Activated CD4-positive, alpha-beta memory T cell treated with anti-CD3 and anti-CD28 coated beads for 36 hours (primary cell): ENCODE measurements at regions not wholly inside any gene's neighbourhood (a gene's known extent, or its start where the extent isn't known, plus 50 kb on each side); places are given as distances from the start of the nearest gene placed in this dataset.
A peak's percentile ranks its signal among the peaks of the same experiment; 100 is the strongest.

ENCODE experiments used
- CTCF ChIA-PET: fragments of 350-600 bp; sonication (Branson Sonifier 250); formaldehyde crosslinking; loops from one replicate; lab custom pipeline; 2021; ENCODE audit warnings: antibody characterized with exemption, inconsistent platforms; lab: Charles Lee
- POLR2A ChIA-PET: fragments of 350-600 bp; sonication (Branson Sonifier 250); formaldehyde crosslinking; loops from one replicate; lab custom pipeline; 2021; ENCODE audit warnings: antibody characterized with exemption; lab: Charles Lee
- DNase-seq: peaks from one replicate; pipeline ENCODE4 v3.0.0-alpha.2; 2020
- H3K27ac Mint-ChIP-seq: one replicate; pipeline ENCODE4 v1.8.0; 2021; ENCODE audit warnings: mixed read lengths
- H3K27me3 Mint-ChIP-seq: one replicate; pipeline ENCODE4 v1.8.0; 2021; ENCODE audit warnings: mixed read lengths
- H3K36me3 Mint-ChIP-seq: one replicate; pipeline ENCODE4 v1.8.0; 2021; ENCODE audit warnings: mixed read lengths
- H3K4me1 Mint-ChIP-seq: one replicate; pipeline ENCODE4 v1.8.0; 2021; ENCODE audit warnings: low read depth, mixed read lengths
- H3K4me3 Mint-ChIP-seq: one replicate; pipeline ENCODE4 v1.8.0; 2021; ENCODE audit warnings: mild to moderate bottlenecking, mixed read lengths
- H3K9me3 Mint-ChIP-seq: one replicate; pipeline ENCODE4 v1.8.0; 2021; ENCODE audit warnings: mixed read lengths
- intact Hi-C: fragments of 100-400 bp; cut with micrococcal nuclease; formaldehyde crosslinking; loops from one replicate; pipeline ENCODE4 v1.15.1; 2023

DNA sequence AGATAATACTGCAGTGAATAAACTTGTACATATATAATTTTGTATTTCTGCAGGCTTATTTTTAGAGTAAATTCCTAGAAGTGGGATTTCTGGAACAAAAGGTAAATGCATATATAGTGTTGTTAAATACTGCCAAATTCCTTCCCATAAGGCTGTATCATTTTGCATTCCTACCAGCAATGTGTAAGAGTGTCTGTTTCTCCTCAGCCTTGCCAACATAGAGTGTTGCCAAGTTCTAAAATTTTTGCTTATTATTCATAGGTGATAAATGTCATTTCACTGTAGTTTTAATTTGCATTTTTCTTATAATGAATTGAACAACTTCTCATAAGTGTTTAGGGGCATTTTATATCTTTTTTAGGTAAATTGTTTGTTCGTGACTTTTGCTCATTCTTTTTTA lies 174.2 kb upstream of the ZBED5 start:
- H3K27me3 Mint-ChIP-seq: peaks cover 2% of the 10 kb centered on the region
- CTCF ChIA-PET: interaction anchor here (0.6 to 3.1 kb wide), 3 partner anchors 8 to 756 kb away, joined by 3 to 11 read pairs (median 6); no protein-coding TSS in a partner anchor

GRCh38 chr11:11029027-11029426 lies 171.2 kb upstream of the ZBED5 start:
- DNase-seq: no peak

More for the DNA sequence above, 174.2 kb upstream of the ZBED5 start:
- no peaks in the 10 kb centered on the region for H3K9me3 Mint-ChIP-seq
- POLR2A ChIA-PET: no interaction called here
- no peak for DNase-seq
- intact Hi-C loops: no loop called here
- peaks cover 2% of the 10 kb centered on the region for H3K4me1 Mint-ChIP-seq
- H3K27ac Mint-ChIP-seq: no peak overlapping the region
- H3K4me3 Mint-ChIP-seq: no peak overlapping the region
- H3K36me3 Mint-ChIP-seq: no peaks in the 10 kb centered on the region

DNA sequence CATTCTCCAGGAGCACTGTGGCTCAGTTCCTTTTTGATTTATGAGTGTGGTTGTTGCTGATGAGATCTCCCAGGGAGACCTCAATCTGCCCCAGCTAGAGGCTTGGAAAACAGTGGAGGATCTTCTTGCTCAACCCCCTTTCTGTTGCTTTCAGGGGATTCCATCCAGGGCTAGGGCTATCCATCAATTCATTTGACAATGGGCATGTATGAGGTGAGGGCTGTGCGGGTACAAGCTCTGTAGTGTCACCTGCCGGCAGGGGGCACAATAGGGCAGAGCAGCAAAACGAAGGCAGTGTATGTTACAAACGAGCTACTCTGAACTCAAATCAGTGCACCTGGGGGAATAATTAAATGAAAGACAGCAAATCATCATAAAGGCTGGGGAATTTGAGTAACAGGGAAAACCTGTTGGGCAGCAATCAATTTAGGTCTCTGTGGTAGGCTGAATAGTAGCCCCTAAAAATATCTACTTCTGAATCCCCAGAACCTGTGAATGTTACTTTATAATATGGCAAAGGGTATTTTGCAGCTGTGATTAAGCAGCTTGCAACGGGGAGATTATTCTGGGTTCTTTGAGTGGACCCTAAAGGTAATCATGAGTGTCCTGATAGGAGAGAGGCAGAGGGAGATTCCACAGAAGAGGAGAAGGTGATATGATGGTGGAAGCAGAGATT lies 170.3 kb upstream of the ZBED5 start:
- intact Hi-C loops: loop anchor here (1.0 to 2.0 kb wide), 3 partner anchors 129 to 759 kb away; no protein-coding TSS in a partner anchor
- Mint-ChIP-seq H3K9me3 (no peaks in the 10 kb centered on the region), H3K27me3 (no peaks in the 10 kb centered on the region), H3K36me3 (no peaks in the 10 kb centered on the region), H3K4me1 (no peaks in the 10 kb centered on the region), H3K27ac (no peak overlapping the region), H3K4me3 (no peak overlapping the region)
- CTCF ChIA-PET: interaction anchor here (0.5 to 7.7 kb wide), 61 partner anchors 9 to 1016 kb away, joined by 3 to 101 read pairs (median 4); no protein-coding TSS in a partner anchor
- DNase-seq: peak; percentile 83
- POLR2A ChIA-PET: no interaction called here

More at GRCh38 chr11:11029027-11029426, 171.2 kb upstream of the ZBED5 start:
- ChIA-PET CTCF (interaction anchor here (0.8 to 7.7 kb wide), 22 partner anchors 10 to 844 kb away, joined by 3 to 101 read pairs (median 6); no protein-coding TSS in a partner anchor), POLR2A (no interaction called here)
- Mint-ChIP-seq H3K27me3 (no peaks in the 10 kb centered on the region), H3K27ac (no peak overlapping the region), H3K4me1 (no peaks in the 10 kb centered on the region), H3K4me3 (no peak overlapping the region), H3K9me3 (no peaks in the 10 kb centered on the region), H3K36me3 (no peaks in the 10 kb centered on the region)
- intact Hi-C loops: loop anchor here (2.0 kb wide), 2 partner anchors 128 to 758 kb away; no protein-coding TSS in a partner anchor

GRCh38 chr11:11027288-11027687 lies 169.4 kb upstream of the ZBED5 start:
- H3K4me1 Mint-ChIP-seq: no peaks in the 10 kb centered on the region
- H3K4me3 Mint-ChIP-seq: no peak overlapping the region
- no peaks in the 10 kb centered on the region for H3K36me3 Mint-ChIP-seq
- intact Hi-C loops: no loop called here
- ChIA-PET CTCF (interaction anchor here (1.0 to 7.7 kb wide), 29 partner anchors 8 to 765 kb away, joined by 3 to 101 read pairs (median 6); no protein-coding TSS in a partner anchor), POLR2A (no interaction called here)
- no peaks in the 10 kb centered on the region for H3K9me3 Mint-ChIP-seq
- H3K27ac Mint-ChIP-seq: no peak overlapping the region
- no peaks in the 10 kb centered on the region for H3K27me3 Mint-ChIP-seq
- DNase-seq: no peak

DNA sequence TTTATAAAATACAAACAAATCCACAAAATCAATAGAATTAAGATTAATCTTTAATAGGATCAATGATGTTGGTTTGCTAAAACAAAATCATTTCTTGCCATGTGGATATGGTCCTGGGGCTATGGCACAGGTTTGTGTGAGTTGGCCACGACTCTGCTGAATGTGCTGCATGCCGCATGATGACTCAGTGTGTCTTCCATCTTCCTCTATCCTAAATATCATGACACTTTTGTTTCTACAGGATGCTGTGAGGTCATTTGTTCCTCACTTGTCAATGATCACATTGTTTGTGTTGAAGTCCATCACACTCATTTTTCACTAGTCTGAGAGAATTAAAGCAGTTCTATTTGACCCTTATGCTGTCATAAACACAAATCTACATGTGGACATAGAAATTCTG lies 167.2 kb upstream of the ZBED5 start:
- intact Hi-C loops: no loop called here

DNA sequence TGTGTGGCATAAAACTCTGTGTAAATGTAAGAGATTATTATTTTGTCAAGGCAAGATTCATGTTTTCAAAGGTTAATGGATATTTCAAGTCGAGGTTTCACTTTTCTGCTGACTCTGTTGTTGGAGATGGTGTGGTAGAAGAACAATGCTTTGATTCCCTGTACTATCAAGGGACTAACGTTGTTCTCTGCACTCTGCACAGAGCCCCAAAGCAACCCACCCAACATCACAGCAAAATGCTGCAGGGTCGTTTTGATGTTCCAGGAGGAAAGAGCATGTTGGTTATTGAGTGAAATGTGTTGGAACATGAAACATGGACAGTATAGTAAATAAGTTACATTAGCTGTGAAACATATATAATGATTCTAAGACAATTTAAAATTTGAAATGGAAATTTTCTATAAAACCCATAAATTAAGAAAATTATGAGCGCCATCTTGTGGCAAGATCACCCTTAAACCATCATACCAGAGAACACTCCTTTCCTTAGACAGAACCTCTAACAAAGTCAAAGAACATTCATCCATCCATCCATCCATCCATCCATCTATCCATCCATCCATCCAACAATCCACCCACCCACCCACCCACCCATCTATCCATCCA lies 164.4 kb upstream of the ZBED5 start:
- no peak for DNase-seq
- intact Hi-C loops: loop anchor here (1.0 kb wide), 2 partner anchors 89 to 230 kb away; no protein-coding TSS in a partner anchor
- no peak overlapping the region for H3K27ac Mint-ChIP-seq
- ChIA-PET CTCF (interaction anchor here (0.7 to 7.4 kb wide), 12 partner anchors 16 to 1425 kb away, joined by 3 to 83 read pairs (median 4); partner anchors contain the start of gene EIF4G2), POLR2A (no interaction called here)
- no peaks in the 10 kb centered on the region for H3K27me3 Mint-ChIP-seq
- no peaks in the 10 kb centered on the region for H3K9me3 Mint-ChIP-seq
- H3K4me3 Mint-ChIP-seq: no peak overlapping the region
- no peaks in the 10 kb centered on the region for H3K36me3 Mint-ChIP-seq
- no peaks in the 10 kb centered on the region for H3K4me1 Mint-ChIP-seq

More for the DNA sequence above, 167.2 kb upstream of the ZBED5 start:
- ChIA-PET CTCF (interaction anchor here (0.8 to 7.7 kb wide), 7 partner anchors 9 to 761 kb away, joined by 3 to 101 read pairs (median 11); no protein-coding TSS in a partner anchor), POLR2A (no interaction called here)
- no peak for DNase-seq
- Mint-ChIP-seq H3K27me3 (no peaks in the 10 kb centered on the region), H3K36me3 (no peaks in the 10 kb centered on the region), H3K9me3 (no peaks in the 10 kb centered on the region), H3K4me3 (no peak overlapping the region), H3K27ac (no peak overlapping the region), H3K4me1 (no peaks in the 10 kb centered on the region)

DNA sequence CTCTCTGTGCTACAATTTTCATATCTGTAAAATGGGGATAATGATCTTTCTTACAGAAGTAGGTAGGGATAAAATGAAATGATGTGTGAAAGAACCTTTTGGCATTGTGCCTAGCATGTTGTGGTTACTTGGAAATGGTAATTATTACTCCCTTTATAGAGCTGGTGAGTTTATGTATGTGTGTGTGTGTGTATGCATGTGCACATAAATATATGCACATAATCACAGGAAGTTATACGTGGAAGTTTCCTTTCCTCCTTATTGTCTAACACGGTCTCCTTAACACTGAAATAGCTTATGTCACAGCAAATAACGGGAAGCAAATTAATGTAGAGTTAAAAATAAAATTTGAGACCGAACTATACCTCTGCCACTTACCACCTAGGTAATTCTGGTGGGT lies 163.7 kb upstream of the ZBED5 start:
- CTCF ChIA-PET: interaction anchor here (0.7 to 2.3 kb wide), 14 partner anchors 14 to 1424 kb away, joined by 3 to 49 read pairs (median 4); partner anchors contain the start of gene EIF4G2
- no peak overlapping the region for H3K27ac Mint-ChIP-seq
- no peak overlapping the region for H3K4me3 Mint-ChIP-seq
- H3K9me3 Mint-ChIP-seq: no peaks in the 10 kb centered on the region
- no peaks in the 10 kb centered on the region for H3K36me3 Mint-ChIP-seq
- no peaks in the 10 kb centered on the region for H3K27me3 Mint-ChIP-seq
- no peaks in the 10 kb centered on the region for H3K4me1 Mint-ChIP-seq
- DNase-seq: no peak
- intact Hi-C loops: no loop called here
- POLR2A ChIA-PET: no interaction called here

- Mint-ChIP-seq H3K9me3 (no peaks in the 10 kb centered on the region), H3K4me3 (no peak overlapping the region), H3K27me3 (no peaks in the 10 kb centered on the region), H3K36me3 (no peaks in the 10 kb centered on the region), H3K4me1 (no peaks in the 10 kb centered on the region), H3K27ac (no peak overlapping the region)
- no peak for DNase-seq
- ChIA-PET CTCF (interaction anchor here (0.6 to 2.3 kb wide), 12 partner anchors 13 to 766 kb away, joined by 3 to 49 read pairs (median 4); no protein-coding TSS in a partner anchor), POLR2A (interaction anchor here (1.0 kb wide), 1 partner anchor 228 kb away, joined by 4 read pairs; no protein-coding TSS in a partner anchor)
- intact Hi-C loops: no loop called here
Observed at GRCh38 chr11:11020747-11021149, 162.9 kb upstream of the ZBED5 start.

DNA sequence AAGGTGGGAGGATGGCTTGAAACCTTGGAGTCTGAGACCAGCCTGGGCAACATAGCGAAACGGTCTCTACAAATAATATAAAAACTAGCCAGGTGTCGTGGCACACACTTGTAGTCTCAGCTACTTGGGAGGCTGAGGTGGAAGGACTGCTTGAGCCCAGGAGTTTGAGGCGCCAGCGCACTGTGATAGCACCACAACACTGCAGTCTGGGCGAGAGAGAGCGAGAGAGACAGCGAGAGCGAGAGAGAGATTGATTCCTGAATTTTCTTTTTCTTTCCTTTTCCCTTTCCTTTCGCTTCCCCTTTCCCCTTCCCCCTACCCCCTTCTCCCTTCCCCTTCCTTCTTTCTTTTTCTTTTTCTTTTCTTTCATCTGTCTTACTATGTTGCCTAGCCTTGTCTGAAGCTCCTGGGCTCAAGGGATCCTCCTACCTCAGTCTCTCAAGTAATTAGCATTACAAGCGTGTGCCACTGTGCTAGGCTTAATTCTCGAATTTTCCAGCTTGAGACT lies 162.4 kb upstream of the ZBED5 start:
- intact Hi-C loops: no loop called here
- Mint-ChIP-seq H3K9me3 (no peaks in the 10 kb centered on the region), H3K27ac (no peak overlapping the region), H3K4me3 (no peak overlapping the region), H3K27me3 (no peaks in the 10 kb centered on the region), H3K4me1 (no peaks in the 10 kb centered on the region), H3K36me3 (no peaks in the 10 kb centered on the region)
- POLR2A ChIA-PET: interaction anchor here (1.0 kb wide), 1 partner anchor 227 kb away, joined by 4 read pairs; no protein-coding TSS in a partner anchor
- no peak for DNase-seq
- CTCF ChIA-PET: interaction anchor here (0.6 to 2.3 kb wide), 8 partner anchors 16 to 231 kb away, joined by 3 to 49 read pairs (median 4); no protein-coding TSS in a partner anchor

DNA sequence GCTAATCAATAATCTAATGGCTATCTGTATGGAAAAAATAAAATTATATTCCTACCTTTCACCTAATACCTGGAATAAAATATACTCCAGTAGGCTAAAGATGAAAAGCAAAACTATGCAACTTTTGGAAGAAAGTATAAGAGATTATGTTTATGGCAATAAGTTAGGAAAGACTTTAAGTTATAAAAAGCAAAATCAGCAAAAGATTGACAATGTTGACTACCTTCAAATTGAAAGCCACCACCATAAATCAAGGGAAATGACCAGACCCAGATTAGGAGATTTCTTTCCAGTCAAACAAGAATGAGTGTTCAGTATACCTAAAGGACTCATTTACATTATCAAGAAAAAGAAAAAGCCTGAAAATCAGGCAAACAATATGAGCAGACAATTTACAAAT lies 159.1 kb upstream of the ZBED5 start:
- intact Hi-C loops: no loop called here
- Mint-ChIP-seq H3K27ac (no peak overlapping the region), H3K4me3 (no peak overlapping the region), H3K36me3 (no peaks in the 10 kb centered on the region), H3K4me1 (no peaks in the 10 kb centered on the region), H3K9me3 (no peaks in the 10 kb centered on the region), H3K27me3 (no peaks in the 10 kb centered on the region)
- no peak for DNase-seq
- POLR2A ChIA-PET: no interaction called here
- CTCF ChIA-PET: interaction anchor here (0.6 to 1.4 kb wide), 3 partner anchors 10 to 224 kb away, joined by 3 to 8 read pairs (median 3); no protein-coding TSS in a partner anchor

- no peaks in the 10 kb centered on the region for H3K9me3 Mint-ChIP-seq
- H3K27me3 Mint-ChIP-seq: peaks cover 2% of the 10 kb centered on the region
- H3K4me3 Mint-ChIP-seq: no peak overlapping the region
- DNase-seq: no peak
- H3K36me3 Mint-ChIP-seq: no peaks in the 10 kb centered on the region
- intact Hi-C loops: no loop called here
- H3K4me1 Mint-ChIP-seq: no peaks in the 10 kb centered on the region
- ChIA-PET POLR2A (no interaction called here), CTCF (interaction anchor here (1.0 to 2.3 kb wide), 4 partner anchors 12 to 223 kb away, joined by 6 to 16 read pairs (median 6); no protein-coding TSS in a partner anchor)
- no peak overlapping the region for H3K27ac Mint-ChIP-seq
Observed at GRCh38 chr11:11016068-11016467, 158.2 kb upstream of the ZBED5 start.
